Fibroblast of peridontal ligament (primary cell): ENCODE measurements at regions not wholly inside any gene's neighbourhood (a gene's known extent, or its start where the extent isn't known, plus 50 kb on each side); places are given as distances from the start of the nearest gene placed in this dataset.
"Not testable (repeated sequence)": the region's sequence is repeated elsewhere in the genome, so short reads cannot be mapped to it uniquely, and the experiment has no call there.

ENCODE experiments used
- DNase-seq: peaks from one replicate; pipeline ENCODE4 v3.0.0-alpha.2; 2010; ENCODE audit errors: extremely low read depth

- DNase-seq = peak; percentile 59
Observed at GRCh38 chrX:45596188-45596808, 395.6 kb upstream of the DIPK2B start.

GRCh38 chrX:45592101-45592500 lies 391.4 kb upstream of the DIPK2B start:
- DNase-seq = peak; percentile 11

GRCh38 chrX:45591650-45592049 lies 391.0 kb upstream of the DIPK2B start:
- no peak for DNase-seq

GRCh38 chrX:45584717-45585116 lies 384.0 kb upstream of the DIPK2B start:
- DNase-seq = no peak

DNA sequence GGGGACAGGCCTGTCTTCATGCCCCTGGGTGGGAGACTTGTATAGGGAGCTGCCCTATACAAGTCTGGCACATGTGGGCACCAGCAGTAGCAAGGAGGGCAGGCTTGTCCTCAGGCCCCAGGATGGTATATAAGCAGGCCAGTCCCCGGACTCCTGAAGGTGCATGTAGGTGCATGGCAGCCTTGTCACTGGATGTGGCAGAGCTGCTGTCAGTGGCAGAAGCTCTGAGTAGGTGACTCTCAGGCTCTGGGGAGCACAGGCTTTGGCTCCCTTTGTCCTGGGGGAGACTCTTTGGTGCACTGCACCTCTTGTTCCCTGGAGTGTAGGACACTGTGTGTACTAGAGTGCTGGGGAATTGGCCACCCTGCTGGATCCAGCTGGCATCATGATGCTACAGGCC lies 376.7 kb upstream of the DIPK2B start:
- DNase-seq = no peak

- DNase-seq = no peak
Observed at GRCh38 chrX:45571453-45571852, 370.8 kb upstream of the DIPK2B start.

DNA sequence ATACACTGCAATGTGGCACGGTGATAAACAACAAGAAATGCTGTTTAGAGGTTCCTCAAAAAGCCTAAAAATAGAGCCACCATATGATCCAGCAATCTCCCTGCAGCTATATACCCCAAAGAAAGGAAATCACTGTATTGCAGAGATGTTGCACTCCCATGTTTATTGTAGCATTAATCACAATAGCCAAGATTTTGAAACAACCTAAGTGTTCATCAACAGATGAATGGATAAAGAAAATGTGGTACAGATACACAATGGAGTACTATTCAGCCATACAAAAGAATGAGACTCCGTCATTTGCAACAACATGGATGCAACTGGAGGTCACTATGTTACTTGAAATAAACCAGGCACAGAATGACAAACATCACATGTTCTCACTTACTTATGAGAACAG lies 365.8 kb upstream of the DIPK2B start:
- no peak for DNase-seq

DNA sequence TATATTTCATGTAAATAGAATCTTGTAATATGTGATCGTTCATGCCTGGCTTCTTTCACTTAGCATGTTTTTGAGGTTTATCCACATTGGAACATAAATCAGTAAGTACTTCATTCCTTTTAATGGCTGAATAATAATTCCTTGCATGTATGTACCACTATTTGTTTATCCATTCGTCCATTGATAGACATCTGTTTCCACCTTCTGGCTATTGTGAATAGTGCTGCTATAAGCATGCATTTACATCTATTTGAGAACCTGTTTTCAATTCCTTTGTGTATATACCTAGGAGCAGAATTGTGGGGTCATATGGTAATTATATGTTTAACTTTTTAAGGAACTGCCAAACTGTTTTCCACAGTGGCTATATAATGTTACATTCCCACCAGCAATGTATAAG lies 356.7 kb upstream of the DIPK2B start:
- DNase-seq = peak; percentile 38

DNA sequence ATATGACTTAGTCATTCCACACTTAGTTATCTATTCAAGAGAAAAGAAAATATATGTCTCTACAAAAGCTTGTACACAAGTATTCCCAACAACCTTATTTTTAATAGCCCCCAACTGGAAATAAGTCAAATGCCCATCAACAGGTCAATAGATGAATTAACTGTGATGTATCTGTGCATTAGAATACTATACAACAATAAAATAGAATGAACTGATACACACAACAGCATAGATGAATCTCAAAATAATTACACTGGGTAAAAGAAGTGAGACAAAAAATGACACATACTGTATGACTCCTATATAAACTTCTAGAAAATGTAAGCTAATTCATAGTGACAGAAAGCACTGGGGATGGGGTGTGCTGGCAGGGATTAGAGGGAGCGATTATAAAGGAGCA lies 354.1 kb upstream of the DIPK2B start:
- DNase-seq = no peak

DNA sequence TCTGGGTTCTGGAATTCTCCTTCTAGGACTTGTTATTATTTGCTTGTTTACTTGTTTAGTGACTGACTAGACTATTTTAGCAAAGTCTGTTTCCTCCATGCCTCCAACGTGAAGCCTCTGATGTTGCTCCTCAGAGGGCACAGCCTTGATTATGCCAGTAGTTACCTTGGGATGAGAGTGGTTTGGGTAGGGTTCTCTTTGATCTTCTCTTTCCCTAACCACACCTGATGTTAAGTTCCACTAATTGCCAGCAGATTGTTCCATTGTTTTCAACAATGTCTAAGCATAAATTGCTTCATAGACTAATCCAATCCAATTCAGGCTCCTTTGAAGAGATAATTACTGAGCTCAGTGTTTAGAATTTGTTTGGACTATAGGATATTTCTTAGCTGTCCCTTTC lies 352.7 kb upstream of the DIPK2B start:
- DNase-seq = no peak

DNA sequence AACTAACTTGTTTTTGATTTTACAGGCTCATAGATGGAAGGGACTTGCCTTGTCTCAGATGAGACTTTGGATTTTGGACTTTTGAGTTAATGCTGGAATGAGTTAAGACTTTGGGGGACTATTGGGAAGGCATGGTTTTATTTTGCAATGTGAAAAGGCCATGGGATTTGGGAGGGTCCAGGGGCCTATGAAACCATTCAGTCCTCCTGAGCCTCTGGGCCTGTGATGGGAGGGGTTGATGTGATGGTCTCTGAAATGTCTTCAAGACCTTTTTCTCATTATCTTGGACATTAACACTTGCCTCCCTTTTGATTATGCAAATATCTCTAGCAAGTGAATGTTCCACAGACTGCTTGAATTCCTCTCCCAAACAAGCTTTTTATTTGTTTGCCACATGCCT lies 346.0 kb upstream of the DIPK2B start:
- DNase-seq = not testable (repeated sequence)

GRCh38 chrX:45540181-45540580 lies 339.5 kb upstream of the DIPK2B start:
- peak; percentile 83 for DNase-seq

DNA sequence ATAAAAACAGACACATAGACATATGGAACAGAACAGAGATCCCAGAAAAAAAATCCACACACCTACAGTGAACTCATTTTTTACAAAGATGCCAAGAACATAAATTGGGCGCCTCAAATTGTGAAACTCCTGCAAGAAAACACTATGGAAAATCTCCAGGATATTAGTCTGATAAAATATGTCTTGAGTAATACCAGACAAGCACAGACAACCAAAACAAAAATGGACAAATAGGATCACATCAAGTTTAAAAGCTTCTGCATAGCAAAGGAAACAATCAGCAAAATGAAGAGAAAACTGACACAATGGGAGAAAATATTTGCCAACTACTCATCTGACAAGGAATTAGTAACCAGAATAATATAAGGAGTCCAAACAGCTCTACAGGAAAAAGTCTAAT lies 337.3 kb upstream of the DIPK2B start:
- DNase-seq = no peak

GRCh38 chrX:45527834-45528233 lies 327.2 kb upstream of the DIPK2B start:
- DNase-seq = peak; percentile 44

GRCh38 chrX:45524805-45525204 lies 324.1 kb upstream of the DIPK2B start:
- no peak for DNase-seq

- DNase-seq = peak; percentile 73
Observed at GRCh38 chrX:45524296-45524695, 323.6 kb upstream of the DIPK2B start.

- peak; percentile 50 for DNase-seq
Observed at GRCh38 chrX:45518552-45518951, 317.9 kb upstream of the DIPK2B start.

GRCh38 chrX:45517090-45517973 lies 316.7 kb upstream of the DIPK2B start:
- DNase-seq = peak; percentile 82

DNA sequence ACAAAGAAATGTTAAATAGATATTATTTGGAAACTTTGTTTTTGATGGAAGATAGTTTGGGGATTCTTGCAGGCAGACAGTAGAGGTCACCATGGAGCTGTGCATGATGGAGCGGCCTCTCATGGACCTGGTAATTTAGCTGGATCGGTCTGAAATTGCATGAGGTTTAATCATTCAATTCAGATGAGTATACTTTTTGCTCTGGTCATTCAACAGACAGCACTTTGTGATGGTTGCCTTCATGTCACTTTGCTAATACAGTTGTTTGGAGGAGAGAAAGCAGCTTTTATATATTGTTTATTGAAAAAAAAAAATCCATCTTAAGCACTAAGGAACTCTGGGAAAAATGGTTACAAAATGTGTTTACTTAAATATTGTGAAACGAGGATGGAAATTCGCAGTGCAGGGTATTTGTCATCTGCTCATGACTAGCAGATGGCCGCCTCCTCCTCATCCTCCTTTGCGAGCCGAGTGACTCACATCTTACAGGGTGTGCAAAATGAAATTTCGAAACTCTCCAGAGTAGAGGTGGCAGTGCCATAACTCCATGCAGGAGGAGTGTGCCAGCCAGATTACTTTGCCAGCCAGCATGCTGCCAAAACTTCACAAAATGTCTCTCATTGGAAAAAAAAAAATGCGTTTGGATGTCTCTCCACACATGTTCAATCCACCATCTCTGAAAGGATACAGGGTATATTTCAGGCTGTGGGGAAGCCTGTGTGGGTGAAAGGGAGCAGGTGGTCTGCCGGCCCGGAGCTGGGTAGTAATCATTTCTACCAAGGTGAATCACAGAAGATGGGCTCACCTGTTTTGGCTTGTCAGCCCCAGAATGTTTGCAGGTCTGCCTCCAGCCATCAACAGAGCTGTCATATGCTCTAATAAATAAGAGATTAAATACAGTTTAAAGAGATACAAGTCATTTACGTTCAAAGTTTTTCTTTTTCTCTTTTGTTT lies 314.9 kb upstream of the DIPK2B start:
- peak; percentile 95 for DNase-seq

- no peak for DNase-seq
Observed at GRCh38 chrX:45513042-45513441, 312.4 kb upstream of the DIPK2B start.

DNA sequence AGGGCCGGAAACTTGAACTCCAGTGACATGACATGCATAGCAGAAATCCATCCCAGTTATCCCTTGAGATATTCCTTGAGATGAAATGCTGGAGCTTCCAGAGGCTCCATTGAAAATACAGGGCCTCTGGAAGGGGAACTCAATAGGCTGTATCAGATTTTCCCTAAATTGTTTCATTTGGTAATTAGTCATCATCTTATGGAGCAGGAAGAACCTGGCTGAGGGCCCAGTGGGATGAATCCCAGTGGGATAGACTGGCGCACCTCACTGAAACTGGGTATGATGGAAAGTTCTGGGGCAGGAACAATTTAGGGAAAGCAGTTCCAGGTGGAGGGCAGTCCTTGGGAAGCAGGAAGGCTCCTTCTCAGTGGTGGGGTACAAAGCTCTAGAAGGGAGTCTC lies 307.8 kb upstream of the DIPK2B start:
- peak; percentile 55 for DNase-seq

DNA sequence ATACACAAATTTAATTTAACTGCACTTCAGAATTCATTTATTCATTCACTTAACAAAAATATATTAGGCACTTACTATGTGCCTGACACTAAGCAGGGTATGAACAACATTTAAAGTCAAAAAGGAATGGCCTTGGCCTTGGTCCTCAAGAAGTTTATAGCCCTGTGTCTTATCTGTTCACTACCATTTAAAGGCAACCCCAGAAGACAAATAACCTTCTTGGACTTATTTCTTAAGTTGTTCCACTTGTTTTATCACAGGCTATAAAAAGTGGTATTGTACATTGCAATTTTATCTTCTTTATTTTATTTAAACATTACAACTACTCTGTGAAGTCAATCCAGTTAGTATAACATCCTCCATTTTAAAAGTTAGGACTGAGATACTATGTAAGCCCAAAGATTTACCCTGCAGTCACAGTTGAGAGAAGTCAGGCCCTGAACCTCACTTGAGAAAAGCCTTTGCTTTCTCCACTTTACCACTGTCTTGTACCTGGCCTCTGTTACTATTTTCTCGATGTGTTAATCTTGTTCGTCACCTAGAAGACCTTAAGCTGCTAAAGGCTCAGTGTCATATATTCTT lies 305.6 kb upstream of the DIPK2B start:
- DNase-seq = peak; percentile 10
